Skeletal muscle cell (primary cell): ENCODE measurements at regions not wholly inside any gene's neighbourhood (a gene's known extent, or its start where the extent isn't known, plus 50 kb on each side); places are given as distances from the start of the nearest gene placed in this dataset.
A peak's percentile ranks its signal among the peaks of the same experiment; 100 is the strongest.
"Not testable (repeated sequence)": the region's sequence is repeated elsewhere in the genome, so short reads cannot be mapped to it uniquely, and the experiment has no call there.

Experiments used
- DNase-seq: peaks from one replicate; pipeline ENCODE4 v3.0.0-alpha.2; 2010; ENCODE audit warnings: low read depth
- H3K4me3 ChIP-seq: 2 replicates; pipeline ENCODE4 v1.5.1; 2011; ENCODE audit warnings: low read depth, mild to moderate bottlenecking, control low read depth, low read length, moderate library complexity

DNA sequence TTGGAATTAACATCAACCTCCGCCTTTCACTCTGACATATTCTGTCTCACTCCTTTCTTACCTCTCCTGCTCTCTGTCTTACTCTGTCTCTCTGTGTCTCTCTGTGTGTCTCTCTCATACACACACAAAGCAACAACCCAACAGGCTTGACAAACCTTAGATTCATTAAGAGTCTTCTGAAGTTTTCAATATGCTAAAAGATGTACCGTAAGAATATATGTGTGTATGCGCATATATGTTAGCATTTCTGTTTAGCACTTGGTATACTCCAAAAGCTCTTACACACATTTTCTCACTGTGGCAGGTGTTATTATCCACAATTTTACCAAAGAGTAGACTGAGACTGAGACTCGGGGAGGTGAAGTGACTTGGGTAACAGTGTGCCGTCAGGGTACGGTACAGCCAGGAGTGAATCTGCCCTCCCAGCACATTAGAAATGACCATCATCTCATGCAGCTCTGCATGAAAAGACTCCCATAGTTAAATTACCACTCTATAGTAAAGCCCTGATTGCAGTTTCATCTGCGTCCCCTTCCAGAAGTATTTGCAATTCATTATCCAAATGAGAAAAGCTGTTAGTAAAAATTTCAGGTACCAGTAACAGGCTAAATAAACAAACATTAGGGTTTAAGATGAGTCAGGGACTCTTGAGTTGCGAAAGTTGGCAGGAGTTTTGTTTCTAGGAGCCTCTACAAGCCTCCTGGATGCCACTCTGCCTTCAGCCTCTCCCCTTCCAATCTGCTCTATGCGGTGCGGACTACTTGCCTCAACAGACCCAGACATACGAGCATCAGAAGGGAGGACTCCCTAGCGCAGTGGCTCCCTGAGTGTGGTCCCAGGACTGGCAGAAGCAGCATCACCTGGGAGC, 195.2 kb upstream of the TMEM45B start:
- H3K4me3 ChIP-seq, result no peak overlapping the region
- no peak for DNase-seq

GRCh38 chr11:129625930-129626329, 189.7 kb upstream of the TMEM45B start:
- DNase-seq, result no peak
- no peak overlapping the region for H3K4me3 ChIP-seq

- DNase-seq, result no peak
- H3K4me3 ChIP-seq, result no peak overlapping the region
Observed at GRCh38 chr11:129631201-129631600, 184.4 kb upstream of the TMEM45B start.

DNA sequence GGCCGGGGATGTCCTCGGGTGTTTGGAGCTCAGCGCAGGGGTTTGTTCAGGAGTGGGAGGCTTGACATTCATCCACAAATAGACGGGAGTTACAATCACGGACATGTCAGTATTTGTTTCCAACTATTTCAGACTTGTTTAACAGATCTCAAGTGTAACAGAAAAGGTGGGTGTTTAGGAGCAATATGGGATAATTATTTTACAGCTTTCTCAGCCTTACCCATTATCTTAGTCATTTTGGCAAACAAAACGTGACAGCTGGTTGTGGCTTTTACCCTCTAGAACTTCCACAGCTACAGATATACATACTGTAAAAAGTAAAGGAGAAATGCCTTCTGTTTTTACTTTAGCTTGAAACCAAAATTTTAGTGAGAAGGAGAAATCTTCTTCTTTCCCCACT, 178.7 kb upstream of the TMEM45B start:
- no peak overlapping the region for H3K4me3 ChIP-seq
- no peak for DNase-seq

- H3K4me3 ChIP-seq, result no peak overlapping the region
- no peak for DNase-seq
Observed at GRCh38 chr11:129637473-129637872, 178.2 kb upstream of the TMEM45B start.

DNA sequence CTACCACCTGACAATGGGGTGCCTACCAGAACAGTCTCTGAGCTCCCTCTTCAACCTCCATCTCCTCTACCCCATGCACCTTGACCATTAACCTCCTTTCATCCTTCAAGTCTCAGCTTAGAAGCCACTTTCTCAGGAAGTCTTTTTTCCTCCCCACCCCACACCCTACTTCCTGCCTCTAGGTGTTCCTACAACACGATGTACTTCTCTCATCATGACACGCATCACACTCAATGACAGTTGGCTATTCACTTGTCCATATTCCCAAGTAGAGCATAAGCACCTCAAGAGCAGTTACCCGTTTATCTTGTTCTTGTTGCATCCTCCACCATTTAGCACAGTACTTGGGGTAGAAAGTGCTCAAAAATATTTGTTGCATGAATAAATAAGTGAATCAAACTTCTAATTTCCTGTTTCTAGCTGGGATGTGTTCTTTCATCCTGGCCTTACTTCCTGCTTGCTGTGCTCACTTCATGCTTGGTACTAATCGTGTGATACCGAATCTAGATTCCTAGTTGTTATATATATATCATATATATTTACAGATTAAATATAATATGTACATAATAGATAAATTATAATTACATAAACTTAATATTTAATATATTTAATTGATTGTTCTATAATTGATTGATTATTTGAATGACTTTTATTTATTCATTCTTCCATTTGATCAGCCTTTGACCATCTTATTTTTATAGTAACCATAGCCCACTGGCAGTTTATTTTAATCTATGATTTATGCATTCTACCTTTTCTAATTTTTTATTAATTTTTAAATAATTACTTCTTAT, 177.5 kb upstream of the TMEM45B start:
- DNase-seq, result no peak
- no peak overlapping the region for H3K4me3 ChIP-seq

DNA sequence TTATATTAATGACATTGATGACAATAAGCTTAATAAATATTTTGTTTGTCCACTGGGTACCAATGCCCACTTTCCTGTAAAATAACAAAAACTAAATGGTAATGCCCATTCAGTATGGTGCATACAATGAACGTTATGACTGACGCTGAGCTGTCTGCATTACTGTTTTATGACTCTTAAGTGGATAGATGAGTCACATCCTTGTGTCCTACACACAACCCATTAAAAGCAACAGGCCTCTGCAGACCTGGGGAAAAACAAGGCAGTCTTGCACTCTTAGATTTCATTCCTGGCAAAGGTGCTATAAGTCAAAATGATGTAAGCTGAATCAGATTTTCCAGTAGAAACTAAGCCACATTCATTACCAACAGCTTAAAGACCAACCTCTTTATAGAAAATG, 176.3 kb upstream of the TMEM45B start:
- DNase-seq, result peak; percentile 97
- no peak overlapping the region for H3K4me3 ChIP-seq

DNA sequence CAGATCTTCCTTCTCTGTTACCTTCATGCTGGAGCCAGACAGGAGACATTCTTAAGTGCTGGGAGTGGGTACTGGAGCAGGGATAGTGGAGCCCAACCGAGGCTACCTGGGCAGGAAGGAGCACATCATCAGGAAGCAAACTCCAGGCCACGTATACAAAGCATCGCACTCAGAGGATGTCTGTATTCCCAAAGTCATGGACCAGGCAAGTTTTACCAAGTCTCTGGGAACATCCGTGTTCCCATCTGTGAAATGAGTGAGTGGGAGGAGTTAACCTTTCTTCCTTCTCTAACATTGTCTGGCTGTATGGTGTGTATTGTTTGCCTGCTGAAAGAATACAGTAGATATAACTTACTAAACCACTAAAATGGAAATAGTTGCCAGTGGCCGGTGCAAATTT, 175.0 kb upstream of the TMEM45B start:
- no peak overlapping the region for H3K4me3 ChIP-seq
- DNase-seq, result no peak

- no peak overlapping the region for H3K4me3 ChIP-seq
- peak; percentile 68 for DNase-seq
Observed at GRCh38 chr11:129643031-129643721, 172.5 kb upstream of the TMEM45B start.

DNA sequence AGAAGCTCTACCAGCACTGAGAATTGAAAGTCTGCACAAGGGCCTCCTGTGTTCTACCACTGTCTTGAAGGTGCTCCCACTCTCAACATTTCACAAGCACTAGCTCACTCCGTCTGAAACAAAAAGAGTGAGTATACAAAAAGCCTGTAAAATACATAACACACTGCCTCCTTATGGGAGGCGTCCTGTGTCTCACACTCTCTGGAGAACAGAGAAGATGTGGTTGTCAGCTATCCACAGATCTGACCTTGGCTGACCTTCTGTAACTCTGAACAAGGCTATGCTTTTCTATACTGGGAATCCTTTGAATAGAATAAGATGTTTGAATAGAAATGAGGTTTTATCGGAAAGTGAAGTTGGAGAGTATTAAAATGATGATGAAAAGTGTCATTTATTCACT, 171.3 kb upstream of the TMEM45B start:
- H3K4me3 ChIP-seq, result no peak overlapping the region
- DNase-seq, result peak; percentile 60

- no peak for DNase-seq
- H3K4me3 ChIP-seq, result no peak overlapping the region
Observed at GRCh38 chr11:129645943-129646342, 169.7 kb upstream of the TMEM45B start.

- H3K4me3 ChIP-seq, DNase-seq: not testable (repeated sequence)
Observed at GRCh38 chr11:129650044-129650443, 165.6 kb upstream of the TMEM45B start.

DNA sequence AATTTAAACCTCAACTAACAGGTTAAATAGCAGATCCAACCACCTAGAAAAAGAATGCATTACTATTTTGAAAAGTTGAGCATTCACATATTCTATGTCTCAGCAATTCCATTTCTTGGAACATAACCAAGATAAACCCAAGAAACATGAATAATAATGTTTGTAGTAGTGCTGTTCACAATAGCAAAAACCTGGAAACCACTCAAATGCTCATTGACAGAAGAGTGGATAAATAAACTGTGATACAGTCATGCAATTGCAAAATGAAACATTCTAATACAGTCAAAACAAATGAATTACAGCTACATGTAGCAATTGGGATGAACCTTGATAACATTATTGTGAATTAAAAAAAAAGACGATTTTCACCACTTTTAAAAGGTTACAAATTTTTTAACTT, 162.8 kb upstream of the TMEM45B start:
- H3K4me3 ChIP-seq, result no peak overlapping the region
- DNase-seq, result no peak

GRCh38 chr11:129655247-129655832, 160.3 kb upstream of the TMEM45B start:
- no peak for DNase-seq
- no peak overlapping the region for H3K4me3 ChIP-seq

DNA sequence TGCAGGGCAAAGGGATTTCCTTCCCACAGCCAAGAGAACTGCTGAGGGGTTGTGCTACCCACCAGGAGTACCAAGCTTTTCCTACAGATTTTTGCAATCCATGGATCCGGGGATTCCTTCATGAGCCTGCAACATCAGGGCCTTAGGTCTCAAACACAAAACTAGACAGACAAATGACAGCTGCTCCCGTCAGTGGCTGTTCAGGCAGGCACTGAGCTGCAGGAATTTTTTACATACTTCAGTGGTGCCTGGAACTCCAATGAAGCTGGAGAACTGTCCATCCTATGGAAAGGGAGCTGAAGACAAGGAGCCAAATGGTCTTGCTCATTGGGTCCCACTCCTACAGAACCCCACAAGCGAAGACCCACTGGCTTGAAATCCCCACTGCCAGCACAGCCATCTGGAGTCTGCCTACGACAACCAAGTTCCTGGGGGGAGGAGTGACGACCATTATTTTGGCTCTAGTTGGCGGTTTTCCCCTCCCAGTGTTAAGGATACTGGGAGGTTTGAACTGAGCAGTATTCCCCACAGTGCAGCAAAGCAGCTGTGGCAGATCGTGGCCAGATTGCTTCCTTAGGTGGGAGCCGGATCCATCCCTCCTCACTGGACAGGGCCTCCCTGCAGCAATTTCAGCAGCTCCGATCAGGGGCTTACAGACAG, 157.7 kb upstream of the TMEM45B start:
- no peak overlapping the region for H3K4me3 ChIP-seq
- no peak for DNase-seq

DNA sequence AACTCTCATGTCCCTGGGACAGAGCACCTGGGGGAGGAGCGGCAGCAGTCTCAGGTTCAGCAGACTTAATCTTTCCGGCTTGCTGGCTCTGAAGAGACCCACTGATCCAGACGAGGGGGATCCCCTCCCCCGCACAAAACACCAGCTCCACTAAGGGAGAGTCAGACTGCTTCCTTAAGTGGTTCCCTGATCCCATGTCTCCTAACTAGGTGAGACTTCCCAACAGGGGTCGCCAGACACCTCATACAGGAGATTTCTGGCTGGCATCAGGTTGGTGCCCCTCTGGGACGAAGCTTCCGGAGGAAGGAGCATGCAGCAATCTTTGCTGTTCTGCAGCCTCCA, 157.2 kb upstream of the TMEM45B start:
- no peak for DNase-seq
- H3K4me3 ChIP-seq, result no peak overlapping the region

DNA sequence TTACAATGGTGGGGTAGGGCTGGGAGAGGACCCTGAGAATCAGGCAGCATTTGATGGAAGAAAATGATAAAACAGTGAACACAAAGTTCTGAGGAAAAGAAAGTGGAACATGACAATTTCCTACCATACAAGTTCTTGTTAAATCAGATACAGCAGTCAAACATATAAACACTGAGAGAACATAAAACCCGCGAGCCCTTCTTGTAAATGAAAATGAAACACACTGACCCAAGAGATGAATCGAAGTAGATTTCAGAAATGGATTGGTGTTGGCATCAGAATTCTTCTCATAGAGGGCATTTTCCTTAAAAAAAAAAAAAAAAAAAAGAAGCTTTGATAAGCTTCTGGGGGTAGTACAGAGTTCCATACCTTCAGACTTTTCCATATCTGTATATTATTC, 134.7 kb upstream of the TMEM45B start:
- no peak for DNase-seq
- no peak overlapping the region for H3K4me3 ChIP-seq

- DNase-seq, result no peak
- H3K4me3 ChIP-seq, result no peak overlapping the region
Observed at GRCh38 chr11:129681344-129682114, 134.1 kb upstream of the TMEM45B start.

DNA sequence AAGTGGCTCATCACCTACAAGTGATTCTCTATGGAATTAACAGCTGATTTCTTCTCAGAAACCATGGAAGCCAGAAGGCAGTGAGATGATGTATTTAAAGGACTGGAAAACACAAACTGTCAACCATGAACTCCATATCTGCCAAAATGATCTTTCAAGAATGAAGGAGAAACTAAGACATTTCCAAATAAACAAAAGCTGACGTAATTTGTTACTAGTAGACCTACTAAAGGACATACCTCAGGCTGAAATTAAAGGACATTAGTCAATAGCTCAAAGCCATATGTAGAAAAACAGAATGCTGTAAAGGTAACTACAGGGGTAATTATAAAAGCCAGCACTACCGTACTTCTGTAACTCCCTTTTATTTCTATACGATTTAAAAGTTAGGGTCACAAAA, 129.4 kb upstream of the TMEM45B start:
- H3K4me3 ChIP-seq, result no peak overlapping the region
- DNase-seq, result no peak
